Astrocyte (in vitro differentiated cells and primary cell): ENCODE measurements at regions not wholly inside any gene's neighbourhood (a gene's known extent, or its start where the extent isn't known, plus 50 kb on each side); places are given as distances from the start of the nearest gene placed in this dataset.

Experiments
- EZH2 ChIP-seq: IDR thresholded peaks from 2 replicates; pipeline ENCODE4 v1.6.1; 2012; ENCODE audit warnings: mild to moderate bottlenecking, low read length, inconsistent platforms; ENCODE audit not compliant: insufficient read depth
- TF ChIP-seq, protein P1 (sequence below): IDR thresholded peaks from 2 replicates; pipeline ENCODE4 v1.5.1; 2011; ENCODE audit warnings: low read depth, mild to moderate bottlenecking, inconsistent platforms, low read length, moderate library complexity; ENCODE audit not compliant: insufficient read depth

DNA sequence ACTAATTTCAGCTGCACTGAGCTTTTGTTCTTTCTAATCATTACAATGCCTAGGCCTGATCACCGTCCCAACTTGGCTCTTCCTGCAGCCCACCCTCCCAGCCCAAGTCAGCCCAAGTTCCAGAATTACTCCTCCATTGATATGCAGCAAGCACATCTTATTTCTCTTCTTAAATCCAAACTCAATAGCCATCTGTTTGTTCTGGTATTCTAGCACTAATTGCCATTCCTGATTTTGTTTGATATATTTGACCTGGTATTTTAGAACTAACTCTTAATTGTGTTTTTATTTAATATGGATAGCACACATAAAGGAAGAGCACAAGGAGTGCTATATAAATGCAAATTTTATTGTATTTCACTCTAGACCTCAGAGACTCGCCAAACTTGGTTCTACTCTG is 241.2 kb downstream of the SKIDA1 start:
- TF ChIP-seq, protein P1, sequence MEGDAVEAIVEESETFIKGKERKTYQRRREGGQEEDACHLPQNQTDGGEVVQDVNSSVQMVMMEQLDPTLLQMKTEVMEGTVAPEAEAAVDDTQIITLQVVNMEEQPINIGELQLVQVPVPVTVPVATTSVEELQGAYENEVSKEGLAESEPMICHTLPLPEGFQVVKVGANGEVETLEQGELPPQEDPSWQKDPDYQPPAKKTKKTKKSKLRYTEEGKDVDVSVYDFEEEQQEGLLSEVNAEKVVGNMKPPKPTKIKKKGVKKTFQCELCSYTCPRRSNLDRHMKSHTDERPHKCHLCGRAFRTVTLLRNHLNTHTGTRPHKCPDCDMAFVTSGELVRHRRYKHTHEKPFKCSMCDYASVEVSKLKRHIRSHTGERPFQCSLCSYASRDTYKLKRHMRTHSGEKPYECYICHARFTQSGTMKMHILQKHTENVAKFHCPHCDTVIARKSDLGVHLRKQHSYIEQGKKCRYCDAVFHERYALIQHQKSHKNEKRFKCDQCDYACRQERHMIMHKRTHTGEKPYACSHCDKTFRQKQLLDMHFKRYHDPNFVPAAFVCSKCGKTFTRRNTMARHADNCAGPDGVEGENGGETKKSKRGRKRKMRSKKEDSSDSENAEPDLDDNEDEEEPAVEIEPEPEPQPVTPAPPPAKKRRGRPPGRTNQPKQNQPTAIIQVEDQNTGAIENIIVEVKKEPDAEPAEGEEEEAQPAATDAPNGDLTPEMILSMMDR, result no peak
- TF ChIP-seq EZH2, result no peak
